HepG2 (cell line): ENCODE measurements at regions not wholly inside any gene's neighbourhood (a gene's known extent, or its start where the extent isn't known, plus 50 kb on each side); places are given as distances from the start of the nearest gene placed in this dataset.
"Not testable (repeated sequence)": the region's sequence is repeated elsewhere in the genome, so short reads cannot be mapped to it uniquely, and the experiment has no call there.

ENCODE experiments used
- ATAC-seq: fragments of 200-7000 bp; cut with Tn5 transposase; 3 replicates; pipeline ENCODE4 v1.9.1; 2020; ENCODE audit warnings: mild to moderate bottlenecking, moderate library complexity
- BruUV-seq: library from RNA; stranded (reverse); fragments of 400-500 nt; replicated peaks from 2 replicates; lab custom pipeline; 2021; lab: Mats Ljungman, UMichigan
- CTCF ChIA-PET: fragments of 300-600 bp; formaldehyde crosslinking; extraction: SDS; loops from one replicate; lab custom pipeline; 2021; ENCODE audit warnings: low total read pairs, inconsistent platforms, low intra/inter-chr PET ratio; lab: Yijun Ruan, JAX
- POLR2A ChIA-PET: fragments of 350-600 bp; sonication (Branson Sonifier 250); formaldehyde crosslinking; loops from one replicate; lab custom pipeline; 2020; ENCODE audit warnings: antibody characterized with exemption, inconsistent platforms; lab: Yijun Ruan, JAX
- DNase-seq: peaks from one replicate; pipeline ENCODE4 v3.0.0-alpha.2; 2015; ENCODE audit warnings: low spot score
- FAIRE-seq: peaks from 3 replicates; lab custom pipeline; 2011; peaks lifted over from hg19 to GRCh38; lab: Jason Lieb, UNC
- H2AFZ ChIP-seq: one replicate; pipeline ENCODE4 v1.6.1; 2011; ENCODE audit warnings: low read length, inconsistent platforms
- H3K27ac ChIP-seq: fragments of 300-600 bp; 3 replicates; pipeline ENCODE4 v1.8.0; 2011; ENCODE audit warnings: mixed run types, mild to moderate bottlenecking, mixed read lengths, low read length, inconsistent platforms; ENCODE audit not compliant: insufficient read depth; ENCODE audit errors: extremely low read length
- H3K27me3 ChIP-seq, 2 experiments: fragments of 200-600 bp in 1 of 2; 2 replicates in 1 of 2; 3 replicates in 1 of 2; pipeline versions ENCODE4 v1.6.0 to v1.8.0; 2011; ENCODE audit warnings: low read length in 2 of 2, mild to moderate bottlenecking in 2 of 2, moderate library complexity in 2 of 2, inconsistent platforms in 1 of 2; ENCODE audit not compliant: insufficient read depth in 2 of 2, control insufficient read depth in 1 of 2
- H3K36me3 ChIP-seq, 2 experiments: fragments of 200-600 bp in 1 of 2; replicated peaks in 1 of 2; 2 replicates in 1 of 2; 3 replicates in 1 of 2; pipeline versions ENCODE4 v1.5.1 to v1.8.0; 2011; ENCODE audit warnings: low read length in 2 of 2, inconsistent platforms in 1 of 2; ENCODE audit not compliant: insufficient read depth in 2 of 2, control insufficient read depth in 1 of 2
- H3K4me1 ChIP-seq: 2 replicates; pipeline ENCODE4 v1.5.1; 2012; ENCODE audit warnings: low read length, inconsistent platforms; ENCODE audit not compliant: insufficient read depth
- H3K4me2 ChIP-seq: 2 replicates; pipeline ENCODE4 v1.6.0; 2011; ENCODE audit warnings: low read depth, low read length, inconsistent platforms
- H3K4me3 ChIP-seq, 3 experiments: fragments of 200-600 bp in 1 of 3; sonication (generic), shearing (Covaris generic) in 1 of 3; replicated peaks in 1 of 3; 2 replicates each; pipeline ENCODE4 v1.5.1; 2011 to 2016; ENCODE audit warnings: low read length in 3 of 3, inconsistent platforms in 2 of 3, low read depth in 2 of 3, mild to moderate bottlenecking in 2 of 3, control low read depth in 1 of 3, mixed read lengths in 1 of 3; ENCODE audit not compliant: insufficient read depth in 1 of 3
- H3K79me2 ChIP-seq: one replicate; pipeline ENCODE4 v1.6.1; 2011; ENCODE audit warnings: low read length, inconsistent platforms; ENCODE audit not compliant: insufficient read depth
- H3K9ac ChIP-seq: 2 replicates; pipeline ENCODE4 v1.6.0; 2011; ENCODE audit warnings: mild to moderate bottlenecking, low read depth, low read length, inconsistent platforms; ENCODE audit not compliant: insufficient read depth
- H3K9me3 ChIP-seq: 2 replicates; pipeline ENCODE4 v1.5.1; 2012; ENCODE audit warnings: mild to moderate bottlenecking, low read length
- H4K20me1 ChIP-seq: 2 replicates; pipeline ENCODE4 v1.6.0; 2011; ENCODE audit warnings: inconsistent platforms, mild to moderate bottlenecking, low read length, moderate library complexity; ENCODE audit not compliant: insufficient read depth
- ARHGAP35 ChIP-seq: sonication (generic); formaldehyde crosslinking; IDR thresholded peaks from 2 replicates; pipeline ENCODE4 v1.9.0; 2022; ENCODE audit warnings: mild to moderate bottlenecking, inconsistent platforms, moderate library complexity, missing genetic modification reagents, borderline replicate concordance
- DNMT1 ChIP-seq: sonication (generic); formaldehyde crosslinking; IDR thresholded peaks from 2 replicates; pipeline ENCODE4 v1.5.1; 2020; ENCODE audit warnings: mild to moderate bottlenecking, missing genetic modification reagents
- NBN ChIP-seq: fragments of 450-650 bp; conservative IDR thresholded peaks from 2 replicates; pipeline ENCODE4 v1.6.1; 2017
- PAF1 ChIP-seq: IDR thresholded peaks from 2 replicates; pipeline ENCODE4 v1.6.1; 2016; ENCODE audit warnings: missing genetic modification reagents, missing compliant biosample characterization
- PLRG1 ChIP-seq: fragments of 450-650 bp; conservative IDR thresholded peaks from 2 replicates; pipeline ENCODE4 v1.6.1; 2016
- TBL1XR1 ChIP-seq: fragments of 150-350 bp; IDR thresholded peaks from 2 replicates; pipeline ENCODE4 v1.6.1; 2014; ENCODE audit warnings: borderline replicate concordance, low read length; ENCODE audit not compliant: partially characterized antibody
- ZBTB42 ChIP-seq: sonication (generic); formaldehyde crosslinking; IDR thresholded peaks from 2 replicates; pipeline ENCODE4 v1.5.0; 2020; ENCODE audit warnings: mild to moderate bottlenecking, missing genetic modification reagents
- ZNF367 ChIP-seq: sonication (generic); formaldehyde crosslinking; IDR thresholded peaks from 2 replicates; pipeline ENCODE4 v1.4.0; 2020; ENCODE audit warnings: missing genetic modification reagents, borderline replicate concordance
- ZNF460 ChIP-seq: sonication (generic); formaldehyde crosslinking; IDR thresholded peaks from 2 replicates; pipeline ENCODE4 v1.5.1; 2020; ENCODE audit warnings: missing genetic modification reagents, mild to moderate bottlenecking, borderline replicate concordance
- ZNF615 ChIP-seq: sonication (generic); formaldehyde crosslinking; IDR thresholded peaks from 2 replicates; pipeline ENCODE4 v1.5.0; 2020; ENCODE audit warnings: mild to moderate bottlenecking, missing genetic modification reagents, borderline replicate concordance
- whole genome bisulfite sequencing: methylation state at CpG from one replicate; pipeline ENCODE4 v1.1.6; 2017; ENCODE audit warnings: low lambda C conversion rate; 5-methylcytosine and 5-hydroxymethylcytosine counted together
- in situ Hi-C: cut with HindIII; loops from 2 replicates; pipeline ENCODE4 v1.10.0; 2017; ENCODE audit warnings: low pct_unique_long_range_greater_than_20kb; ENCODE audit not compliant: extremely low pct_ligation_motif_present
- intact Hi-C: fragments of 100-400 bp; cut with micrococcal nuclease; formaldehyde crosslinking; loops from one replicate; pipeline ENCODE4 v1.10.0; 2022; ENCODE audit not compliant: unreplicated experiment
- TF ChIP-seq, protein P1 (sequence below): sonication (generic); formaldehyde crosslinking; IDR thresholded peaks from 2 replicates; pipeline ENCODE4 v1.8.1; 2023; ENCODE audit warnings: mild to moderate bottlenecking, missing genetic modification reagents

DNA sequence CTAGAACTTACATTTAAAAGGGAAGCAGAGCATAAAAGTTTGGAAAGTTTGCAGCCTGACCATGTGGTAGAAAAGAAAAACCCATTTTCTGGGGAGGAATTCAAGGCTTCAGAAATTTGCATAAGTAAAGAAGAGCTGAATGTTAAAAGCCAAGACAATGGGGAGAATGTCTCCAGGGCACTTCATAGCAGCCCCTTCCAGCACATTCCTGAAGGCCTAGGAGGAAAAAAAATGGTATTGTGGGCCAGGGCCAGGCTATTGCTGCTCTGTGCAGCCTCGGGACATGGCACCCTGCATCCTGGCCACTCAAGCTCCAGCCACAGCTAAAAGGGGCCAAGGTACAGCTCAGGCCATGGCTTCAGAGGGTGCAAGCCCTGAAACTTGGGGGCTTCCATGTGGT, 474.2 kb upstream of the MDGA2 start:
- H4K20me1 ChIP-seq, H3K4me1 ChIP-seq, ATAC-seq, in situ Hi-C loops, H2AFZ ChIP-seq, FAIRE-seq, H3K9ac ChIP-seq, DNase-seq, H3K4me3 ChIP-seq, H3K27ac ChIP-seq, H3K36me3 ChIP-seq, H3K4me2 ChIP-seq, H3K79me2 ChIP-seq, BruUV-seq, intact Hi-C loops, POLR2A ChIA-PET, CTCF ChIA-PET, H3K27me3 ChIP-seq: not testable (repeated sequence)
- H3K9me3 ChIP-seq, result peaks cover 49% of the 10 kb centered on the region
- no CpG with 5 or more reads among the region's 1 CpG for WGBS

DNA sequence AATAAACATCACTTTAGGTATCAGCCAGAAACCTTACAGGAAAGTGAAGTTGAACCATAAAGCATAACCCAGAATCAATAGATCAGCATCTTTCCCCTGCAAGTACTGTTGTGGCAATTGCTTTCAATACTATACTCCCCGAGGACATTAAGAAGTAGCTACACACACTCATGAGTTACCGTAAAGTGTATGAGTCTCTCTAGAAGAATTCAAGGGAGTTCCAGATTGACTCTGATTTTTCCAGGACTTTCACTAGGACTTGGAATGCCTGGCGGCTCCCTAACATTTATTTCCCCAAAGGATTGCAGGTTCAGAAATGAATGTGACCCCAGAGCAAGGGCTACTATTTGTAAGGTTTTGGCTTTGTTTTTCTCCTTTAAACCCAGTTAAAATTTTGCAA, 465.4 kb upstream of the MDGA2 start:
- Histone ChIP-seq H3K4me3 (no peak overlapping the region), H3K9ac (no peak overlapping the region), H3K27me3 (no peaks in the 10 kb centered on the region; a peak in 1 of 5 replicates), H3K36me3 (no peaks in the 10 kb centered on the region), H2AFZ (no peak overlapping the region), H3K4me1 (no peaks in the 10 kb centered on the region), H3K79me2 (no peaks in the 10 kb centered on the region), H3K9me3 (peaks cover 8% of the 10 kb centered on the region; the same call in 1 of the 2 replicates), H4K20me1 (no peaks in the 10 kb centered on the region), H3K27ac (no peak overlapping the region), H3K4me2 (no peak overlapping the region)
- in situ Hi-C loops, result no loop called here
- ChIA-PET POLR2A (no interaction called here), CTCF (no interaction called here)
- 31% methylated on average over 3 of the region's 3 CpGs for WGBS
- intact Hi-C loops, result no loop called here
- no TSS peak for BruUV-seq
- no peak for DNase-seq
- no peak for FAIRE-seq
- ATAC-seq, result no peak
- no peak for TF ChIP-seq PAF1 (CRISPR knock-in tag)
- no peak for TF ChIP-seq TBL1XR1
- no peak for TF ChIP-seq ZNF615
- TF ChIP-seq NBN, result no peak
- TF ChIP-seq, protein P1, sequence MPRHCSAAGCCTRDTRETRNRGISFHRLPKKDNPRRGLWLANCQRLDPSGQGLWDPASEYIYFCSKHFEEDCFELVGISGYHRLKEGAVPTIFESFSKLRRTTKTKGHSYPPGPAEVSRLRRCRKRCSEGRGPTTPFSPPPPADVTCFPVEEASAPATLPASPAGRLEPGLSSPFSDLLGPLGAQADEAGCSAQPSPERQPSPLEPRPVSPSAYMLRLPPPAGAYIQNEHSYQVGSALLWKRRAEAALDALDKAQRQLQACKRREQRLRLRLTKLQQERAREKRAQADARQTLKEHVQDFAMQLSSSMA, result no peak
- no peak for TF ChIP-seq ZNF367 (CRISPR knock-in tag)
- no peak for TF ChIP-seq ARHGAP35 (CRISPR knock-in tag)
- TF ChIP-seq DNMT1 (CRISPR knock-in tag), result no peak
- no peak for TF ChIP-seq PLRG1
- no peak for TF ChIP-seq ZBTB42
- no peak for TF ChIP-seq ZNF460
